ENCODE measurements at regions not wholly inside any gene's neighbourhood (a gene's known extent, or its start where the extent isn't known, plus 50 kb on each side); places are given as distances from the start of the nearest gene placed in this dataset.

DNA sequence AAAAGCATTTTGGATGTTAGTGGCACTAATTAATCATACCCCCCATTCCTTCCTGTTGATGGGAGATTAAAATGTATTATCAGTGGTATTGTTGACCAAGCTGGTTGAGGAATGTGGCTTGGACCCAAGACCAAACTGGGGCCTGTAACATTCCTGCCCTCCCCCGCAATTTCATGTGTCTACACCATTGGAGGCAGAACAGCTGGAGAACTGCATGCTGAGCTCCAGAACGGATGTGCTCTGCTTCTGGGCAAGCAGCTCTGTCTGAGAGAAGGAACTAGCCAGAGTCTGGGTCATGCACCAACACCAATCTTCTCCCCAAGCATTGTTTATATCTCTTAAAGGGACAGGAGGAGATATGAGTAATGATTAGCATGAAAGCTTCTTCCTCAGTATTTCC is 185.5 kb downstream of the CEP135 start:
- TF ChIP-seq, protein P1, sequence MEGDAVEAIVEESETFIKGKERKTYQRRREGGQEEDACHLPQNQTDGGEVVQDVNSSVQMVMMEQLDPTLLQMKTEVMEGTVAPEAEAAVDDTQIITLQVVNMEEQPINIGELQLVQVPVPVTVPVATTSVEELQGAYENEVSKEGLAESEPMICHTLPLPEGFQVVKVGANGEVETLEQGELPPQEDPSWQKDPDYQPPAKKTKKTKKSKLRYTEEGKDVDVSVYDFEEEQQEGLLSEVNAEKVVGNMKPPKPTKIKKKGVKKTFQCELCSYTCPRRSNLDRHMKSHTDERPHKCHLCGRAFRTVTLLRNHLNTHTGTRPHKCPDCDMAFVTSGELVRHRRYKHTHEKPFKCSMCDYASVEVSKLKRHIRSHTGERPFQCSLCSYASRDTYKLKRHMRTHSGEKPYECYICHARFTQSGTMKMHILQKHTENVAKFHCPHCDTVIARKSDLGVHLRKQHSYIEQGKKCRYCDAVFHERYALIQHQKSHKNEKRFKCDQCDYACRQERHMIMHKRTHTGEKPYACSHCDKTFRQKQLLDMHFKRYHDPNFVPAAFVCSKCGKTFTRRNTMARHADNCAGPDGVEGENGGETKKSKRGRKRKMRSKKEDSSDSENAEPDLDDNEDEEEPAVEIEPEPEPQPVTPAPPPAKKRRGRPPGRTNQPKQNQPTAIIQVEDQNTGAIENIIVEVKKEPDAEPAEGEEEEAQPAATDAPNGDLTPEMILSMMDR (IDR thresholded peaks at IDR 0.05), result no peak
- TF ChIP-seq EZH2 (IDR thresholded peaks at IDR 0.05), result no peak
